Activated CD8-positive, alpha-beta T cell treated with anti-CD3 and anti-CD28 coated beads for 36 hours (primary cell): ENCODE measurements at regions not wholly inside any gene's neighbourhood (a gene's known extent, or its start where the extent isn't known, plus 50 kb on each side); places are given as distances from the start of the nearest gene placed in this dataset.

Experiments
- ATAC-seq: fragments of 200-7000 bp; cut with Tn5 transposase; one replicate; pipeline ENCODE4 v1.10.0; 2021; ENCODE audit warnings: mild to moderate bottlenecking, moderate library complexity
- CTCF ChIA-PET: fragments of 350-600 bp; sonication (Branson Sonifier 250); formaldehyde crosslinking; loops from one replicate; lab custom pipeline; 2021; ENCODE audit warnings: antibody characterized with exemption; lab: Charles Lee
- POLR2A ChIA-PET: fragments of 350-600 bp; sonication (Branson Sonifier 250); formaldehyde crosslinking; loops from one replicate; lab custom pipeline; 2021; ENCODE audit warnings: antibody characterized with exemption; lab: Charles Lee
- DNase-seq: peaks from one replicate; pipeline ENCODE4 v3.0.0-alpha.2; 2020
- H3K27ac Mint-ChIP-seq: one replicate; pipeline ENCODE4 v1.8.0; 2021; ENCODE audit warnings: mild to moderate bottlenecking, mixed read lengths
- H3K27me3 Mint-ChIP-seq: one replicate; pipeline ENCODE4 v1.8.0; 2021; ENCODE audit warnings: mixed read lengths
- H3K36me3 Mint-ChIP-seq: one replicate; pipeline ENCODE4 v1.8.0; 2021; ENCODE audit warnings: low read depth, mixed read lengths
- H3K4me1 Mint-ChIP-seq: one replicate; pipeline ENCODE4 v1.8.0; 2021; ENCODE audit warnings: low read depth, mixed read lengths
- H3K4me3 Mint-ChIP-seq: one replicate; pipeline ENCODE4 v1.8.0; 2021; ENCODE audit warnings: mild to moderate bottlenecking, moderate library complexity, mixed read lengths
- H3K9me3 Mint-ChIP-seq: one replicate; pipeline ENCODE4 v1.8.0; 2021; ENCODE audit warnings: mixed read lengths
- intact Hi-C: fragments of 100-400 bp; cut with micrococcal nuclease; formaldehyde crosslinking; loops from one replicate; pipeline ENCODE4 v1.10.0; 2022
- TF ChIP-seq, protein P1 (sequence below): fragments of 200-600 bp; IDR thresholded peaks from one replicate; pipeline ENCODE4 v1.8.0; 2022; ENCODE audit warnings: antibody characterized with exemption, mild to moderate bottlenecking

- no peak for ATAC-seq
- CTCF ChIA-PET, result no interaction called here
- POLR2A ChIA-PET, result no interaction called here
- H3K9me3 Mint-ChIP-seq, result no peaks in the 10 kb centered on the region
- peaks cover 17% of the 10 kb centered on the region for H3K4me1 Mint-ChIP-seq
- no peak overlapping the region for H3K27ac Mint-ChIP-seq
- no peaks in the 10 kb centered on the region for H3K27me3 Mint-ChIP-seq
- H3K36me3 Mint-ChIP-seq, result no peaks in the 10 kb centered on the region
- H3K4me3 Mint-ChIP-seq, result no peak overlapping the region
- intact Hi-C loops, result no loop called here
- TF ChIP-seq, protein P1, sequence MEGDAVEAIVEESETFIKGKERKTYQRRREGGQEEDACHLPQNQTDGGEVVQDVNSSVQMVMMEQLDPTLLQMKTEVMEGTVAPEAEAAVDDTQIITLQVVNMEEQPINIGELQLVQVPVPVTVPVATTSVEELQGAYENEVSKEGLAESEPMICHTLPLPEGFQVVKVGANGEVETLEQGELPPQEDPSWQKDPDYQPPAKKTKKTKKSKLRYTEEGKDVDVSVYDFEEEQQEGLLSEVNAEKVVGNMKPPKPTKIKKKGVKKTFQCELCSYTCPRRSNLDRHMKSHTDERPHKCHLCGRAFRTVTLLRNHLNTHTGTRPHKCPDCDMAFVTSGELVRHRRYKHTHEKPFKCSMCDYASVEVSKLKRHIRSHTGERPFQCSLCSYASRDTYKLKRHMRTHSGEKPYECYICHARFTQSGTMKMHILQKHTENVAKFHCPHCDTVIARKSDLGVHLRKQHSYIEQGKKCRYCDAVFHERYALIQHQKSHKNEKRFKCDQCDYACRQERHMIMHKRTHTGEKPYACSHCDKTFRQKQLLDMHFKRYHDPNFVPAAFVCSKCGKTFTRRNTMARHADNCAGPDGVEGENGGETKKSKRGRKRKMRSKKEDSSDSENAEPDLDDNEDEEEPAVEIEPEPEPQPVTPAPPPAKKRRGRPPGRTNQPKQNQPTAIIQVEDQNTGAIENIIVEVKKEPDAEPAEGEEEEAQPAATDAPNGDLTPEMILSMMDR, result no peak
- DNase-seq, result no peak
Measured at GRCh38 chr12:81949416-81949815, 190.3 kb upstream of the PPFIA2 start.

GRCh38 chr12:81944886-81945285 lies 185.7 kb upstream of the PPFIA2 start:
- ATAC-seq, result no peak

DNA sequence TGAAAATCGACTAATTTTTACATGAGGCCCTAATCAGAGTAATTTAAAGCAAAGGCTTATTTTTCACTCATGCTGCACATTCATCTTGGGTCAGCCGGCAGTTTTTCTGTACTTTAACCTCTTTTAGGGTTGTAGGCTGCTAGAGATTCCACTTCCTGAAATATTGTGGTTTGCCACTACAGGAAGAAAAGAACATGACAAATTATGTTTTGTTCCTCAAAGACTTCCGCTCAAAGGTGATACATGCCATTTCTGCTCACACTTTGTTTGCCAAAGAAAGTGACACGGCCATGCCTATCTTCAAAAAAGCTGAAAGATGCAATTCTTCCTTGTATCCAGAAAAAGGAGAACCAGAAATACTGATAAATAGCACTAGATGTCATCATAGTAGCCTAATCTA lies 183.4 kb upstream of the PPFIA2 start:
- no peak for DNase-seq
- peak; percentile 66 for ATAC-seq
- TF ChIP-seq, protein P1, result no peak
- ChIA-PET CTCF (no interaction called here), POLR2A (no interaction called here)
- intact Hi-C loops, result no loop called here
- H3K4me3 Mint-ChIP-seq, result no peak overlapping the region
- H3K27me3 Mint-ChIP-seq, result no peaks in the 10 kb centered on the region
- H3K36me3 Mint-ChIP-seq, result no peaks in the 10 kb centered on the region
- peaks cover 30% of the 10 kb centered on the region for H3K4me1 Mint-ChIP-seq
- no peaks in the 10 kb centered on the region for H3K9me3 Mint-ChIP-seq
- H3K27ac Mint-ChIP-seq, result peak overlapping the region; percentile 53

More at GRCh38 chr12:81944886-81945285, 185.7 kb upstream of the PPFIA2 start:
- intact Hi-C loops, result no loop called here
- H3K36me3 Mint-ChIP-seq, result no peaks in the 10 kb centered on the region
- no peaks in the 10 kb centered on the region for H3K27me3 Mint-ChIP-seq
- no peaks in the 10 kb centered on the region for H3K9me3 Mint-ChIP-seq
- H3K27ac Mint-ChIP-seq, result no peak overlapping the region
- ChIA-PET POLR2A (no interaction called here), CTCF (no interaction called here)
- DNase-seq, result no peak
- peaks cover 33% of the 10 kb centered on the region for H3K4me1 Mint-ChIP-seq
- TF ChIP-seq, protein P1, result no peak
- no peak overlapping the region for H3K4me3 Mint-ChIP-seq

DNA sequence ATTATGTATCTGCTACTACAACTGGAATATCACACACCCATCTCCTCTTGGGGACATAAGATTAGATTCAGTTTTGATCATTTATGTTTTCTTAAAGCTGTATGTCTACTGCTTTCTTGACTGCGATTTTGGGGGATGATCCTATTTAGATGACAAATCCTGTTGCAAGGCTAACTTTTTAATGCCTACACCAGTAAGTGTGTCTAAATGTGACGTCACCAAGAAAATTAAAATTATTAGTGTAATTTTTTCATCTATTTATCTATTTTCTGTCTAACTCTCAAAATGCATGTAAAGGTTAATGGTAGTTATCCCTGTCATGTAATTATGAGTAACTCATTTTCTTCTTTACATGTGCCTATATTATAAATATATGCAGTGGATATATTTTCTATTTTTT lies 170.9 kb upstream of the PPFIA2 start:
- TF ChIP-seq, protein P1, result no peak

DNA sequence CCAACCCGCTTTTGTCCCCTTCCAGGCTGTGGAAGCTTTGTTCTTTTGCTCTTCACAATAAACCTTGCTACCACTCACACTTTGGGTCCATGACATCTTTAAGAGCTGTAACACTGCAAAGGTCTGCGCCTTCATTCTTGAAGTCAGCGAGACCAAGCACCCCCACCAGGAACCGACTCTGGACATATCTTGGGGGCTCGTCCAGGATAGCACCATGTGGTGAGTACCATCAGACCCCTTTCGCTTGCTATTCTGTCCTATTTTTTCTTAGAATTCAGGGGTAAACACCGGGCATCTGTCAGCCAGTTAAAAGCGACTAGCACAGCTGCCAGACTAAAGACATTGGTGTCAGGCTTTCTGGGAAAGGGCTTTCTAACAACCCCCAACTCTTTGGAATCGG lies 137.6 kb upstream of the PPFIA2 start:
- H3K9me3 Mint-ChIP-seq, result peaks cover 29% of the 10 kb centered on the region
- POLR2A ChIA-PET, result no interaction called here
- CTCF ChIA-PET, result no interaction called here
- TF ChIP-seq, protein P1, result no peak
- no peak overlapping the region for H3K27ac Mint-ChIP-seq
- DNase-seq (peak; percentile 50), ATAC-seq (no peak)
- no peaks in the 10 kb centered on the region for H3K27me3 Mint-ChIP-seq
- intact Hi-C loops, result no loop called here
- no peaks in the 10 kb centered on the region for H3K4me1 Mint-ChIP-seq
- H3K4me3 Mint-ChIP-seq, result no peak overlapping the region
- peaks cover 3% of the 10 kb centered on the region for H3K36me3 Mint-ChIP-seq

More for the DNA sequence above, 170.9 kb upstream of the PPFIA2 start:
- no peaks in the 10 kb centered on the region for H3K9me3 Mint-ChIP-seq
- H3K36me3 Mint-ChIP-seq, result no peaks in the 10 kb centered on the region
- no peaks in the 10 kb centered on the region for H3K27me3 Mint-ChIP-seq
- intact Hi-C loops, result no loop called here
- no peak overlapping the region for H3K4me3 Mint-ChIP-seq
- POLR2A ChIA-PET, result no interaction called here
- no peak overlapping the region for H3K27ac Mint-ChIP-seq
- CTCF ChIA-PET, result no interaction called here
- no peaks in the 10 kb centered on the region for H3K4me1 Mint-ChIP-seq
- ATAC-seq, result no peak
- DNase-seq, result no peak
